ENCODE measurements at regions not wholly inside any gene's neighbourhood (a gene's known extent, or its start where the extent isn't known, plus 50 kb on each side); places are given as distances from the start of the nearest gene placed in this dataset.
"Not testable (repeated sequence)": the region's sequence is repeated elsewhere in the genome, so short reads cannot be mapped to it uniquely, and the experiment has no call there.

- TF ChIP-seq CTCF (IDR thresholded peaks at IDR 0.05), result no peak
- Mint-ChIP-seq H3K4me1 (ENCODE audit: low read depth) (no peaks in the 10 kb centered on the region), H3K27ac (no peak overlapping the region), H3K4me3 (no peak overlapping the region), H3K36me3 (ENCODE audit: low read depth) (no peaks in the 10 kb centered on the region), H3K9me3 (peaks cover 7% of the 10 kb centered on the region), H3K27me3 (no peaks in the 10 kb centered on the region)
- DNase-seq (no peak), ATAC-seq (no peak)
- POLR2A ChIA-PET, result no interaction called here
- CTCF ChIA-PET, result no interaction called here
- intact Hi-C loops (cut with micrococcal nuclease), result no loop called here
Measured at GRCh38 chr2:153589586-153589985, 111.0 kb upstream of the RPRM start.

GRCh38 chr2:153593086-153593485 lies 114.5 kb upstream of the RPRM start:
- not testable (repeated sequence) for H3K27ac Mint-ChIP-seq, DNase-seq

GRCh38 chr2:153595939-153596338 lies 117.4 kb upstream of the RPRM start:
- TF ChIP-seq CTCF (IDR thresholded peaks at IDR 0.05), result no peak
- no peaks in the 10 kb centered on the region for H3K36me3 Mint-ChIP-seq (ENCODE audit: low read depth)
- H3K4me1 Mint-ChIP-seq (ENCODE audit: low read depth), result no peaks in the 10 kb centered on the region
- no peak for DNase-seq
- H3K9me3 Mint-ChIP-seq, result no peaks in the 10 kb centered on the region
- no peak for ATAC-seq
- no peak overlapping the region for H3K27ac Mint-ChIP-seq
- no peak overlapping the region for H3K4me3 Mint-ChIP-seq
- ChIA-PET POLR2A (no interaction called here), CTCF (no interaction called here)
- no peaks in the 10 kb centered on the region for H3K27me3 Mint-ChIP-seq
- intact Hi-C loops (cut with micrococcal nuclease), result no loop called here

More at GRCh38 chr2:153593086-153593485, 114.5 kb upstream of the RPRM start:
- H3K4me3 Mint-ChIP-seq; H3K4me1 Mint-ChIP-seq (ENCODE audit: low read depth); CTCF ChIA-PET; ATAC-seq; POLR2A ChIA-PET; H3K36me3 Mint-ChIP-seq (ENCODE audit: low read depth); H3K27me3 Mint-ChIP-seq; intact Hi-C loops (cut with micrococcal nuclease); H3K9me3 Mint-ChIP-seq: not testable (repeated sequence)

GRCh38 chr2:153601812-153602211 lies 123.2 kb upstream of the RPRM start:
- Mint-ChIP-seq H3K4me3 (no peak overlapping the region), H3K9me3 (no peaks in the 10 kb centered on the region), H3K4me1 (ENCODE audit: low read depth) (no peaks in the 10 kb centered on the region), H3K36me3 (ENCODE audit: low read depth) (no peaks in the 10 kb centered on the region), H3K27ac (no peak overlapping the region), H3K27me3 (no peaks in the 10 kb centered on the region)
- DNase-seq (no peak), ATAC-seq (no peak)
- POLR2A ChIA-PET, result no interaction called here
- intact Hi-C loops (cut with micrococcal nuclease), result no loop called here
- no peak for TF ChIP-seq CTCF (IDR thresholded peaks at IDR 0.05)
- CTCF ChIA-PET, result no interaction called here

- Mint-ChIP-seq H3K27me3 (no peaks in the 10 kb centered on the region), H3K27ac (no peak overlapping the region), H3K4me1 (ENCODE audit: low read depth) (no peaks in the 10 kb centered on the region), H3K36me3 (ENCODE audit: low read depth) (no peaks in the 10 kb centered on the region), H3K9me3 (no peaks in the 10 kb centered on the region), H3K4me3 (no peak overlapping the region)
- no peak for ATAC-seq
- ChIA-PET POLR2A (no interaction called here), CTCF (no interaction called here)
- TF ChIP-seq CTCF (IDR thresholded peaks at IDR 0.05), result no peak
- intact Hi-C loops (cut with micrococcal nuclease), result no loop called here
- no peak for DNase-seq
Measured at GRCh38 chr2:153604133-153604532, 125.6 kb upstream of the RPRM start.

GRCh38 chr2:153606623-153607022 lies 128.1 kb upstream of the RPRM start:
- no peak overlapping the region for H3K27ac Mint-ChIP-seq
- DNase-seq, result no peak
- no peaks in the 10 kb centered on the region for H3K27me3 Mint-ChIP-seq
- POLR2A ChIA-PET, result no interaction called here
- no peaks in the 10 kb centered on the region for H3K4me1 Mint-ChIP-seq (ENCODE audit: low read depth)
- no peak overlapping the region for H3K4me3 Mint-ChIP-seq
- TF ChIP-seq CTCF (IDR thresholded peaks at IDR 0.05), result no peak
- no peak for ATAC-seq
- CTCF ChIA-PET, result no interaction called here
- H3K36me3 Mint-ChIP-seq (ENCODE audit: low read depth), result no peaks in the 10 kb centered on the region
- intact Hi-C loops (cut with micrococcal nuclease), result no loop called here
- peaks cover 5% of the 10 kb centered on the region for H3K9me3 Mint-ChIP-seq
